SK-N-SH treated with all-trans-retinoic acid at 6 μM for 48 hours (cell line): ENCODE measurements at regions not wholly inside any gene's neighbourhood (a gene's known extent, or its start where the extent isn't known, plus 50 kb on each side); places are given as distances from the start of the nearest gene placed in this dataset.

ENCODE experiments used
- ATAC-seq: fragments of 200-7000 bp; cut with Tn5 transposase; 3 replicates; pipeline ENCODE4 v1.9.1; 2020; ENCODE audit warnings: mild to moderate bottlenecking, moderate library complexity
- ARNTL ChIP-seq: fragments of 450-650 bp; formaldehyde crosslinking; IDR thresholded peaks from 2 replicates; pipeline ENCODE4 v1.5.0; 2020; ENCODE audit warnings: low read depth, mild to moderate bottlenecking, moderate library complexity, borderline replicate concordance
- BACH2 ChIP-seq: fragments of 250-450 bp; sonication (Bioruptor Pico); IDR thresholded peaks from 2 replicates; pipeline ENCODE4 v1.9.0; 2021; ENCODE audit warnings: mild to moderate bottlenecking, borderline replicate concordance
- CREB5 ChIP-seq: fragments of 250-450 bp; sonication (Bioruptor Pico); IDR thresholded peaks from 2 replicates; pipeline ENCODE4 v1.5.1; 2020; ENCODE audit warnings: low read depth, mild to moderate bottlenecking, moderate library complexity
- CSDC2 ChIP-seq: fragments of 250-450 bp; sonication (Bioruptor Pico); IDR thresholded peaks from 2 replicates; pipeline ENCODE4 v1.5.0; 2020; ENCODE audit warnings: mild to moderate bottlenecking, moderate library complexity
- CSRNP3 ChIP-seq: fragments of 250-450 bp; sonication (Bioruptor Pico); IDR thresholded peaks from 2 replicates; pipeline ENCODE4 v1.5.1; 2021; ENCODE audit warnings: mild to moderate bottlenecking, moderate library complexity
- ESRRG ChIP-seq: fragments of 250-450 bp; sonication (Bioruptor Pico); IDR thresholded peaks from 2 replicates; pipeline ENCODE4 v1.6.1; 2021; ENCODE audit warnings: mild to moderate bottlenecking
- GLIS3 ChIP-seq: fragments of 250-450 bp; sonication (Bioruptor Pico); IDR thresholded peaks from 2 replicates; pipeline ENCODE4 v1.5.0; 2020; ENCODE audit warnings: mild to moderate bottlenecking, moderate library complexity
- ISL1 ChIP-seq: fragments of 250-450 bp; sonication (Bioruptor Pico); IDR thresholded peaks from 2 replicates; pipeline ENCODE4 v2.1.2; 2022; ENCODE audit warnings: mild to moderate bottlenecking, moderate library complexity
- OSR1 ChIP-seq: fragments of 250-450 bp; sonication (Bioruptor Pico); IDR thresholded peaks from 2 replicates; pipeline ENCODE4 v1.8.0; 2022; ENCODE audit warnings: moderate library complexity, mild to moderate bottlenecking, inconsistent platforms
- POU6F1 ChIP-seq: fragments of 250-450 bp; sonication (Bioruptor Pico); IDR thresholded peaks from 2 replicates; pipeline ENCODE4 v1.8.0; 2021; ENCODE audit warnings: low read depth, mild to moderate bottlenecking, moderate library complexity, borderline replicate concordance
- PPARA ChIP-seq: fragments of 250-450 bp; sonication (Bioruptor Pico); IDR thresholded peaks from 2 replicates; pipeline ENCODE4 v1.5.0; 2020; ENCODE audit warnings: mild to moderate bottlenecking, borderline replicate concordance
- SNAI2 ChIP-seq: fragments of 250-450 bp; sonication (Bioruptor Pico); IDR thresholded peaks from 2 replicates; pipeline ENCODE4 v1.5.0; 2020; ENCODE audit warnings: mild to moderate bottlenecking, moderate library complexity
- TCF4 ChIP-seq: fragments of 250-450 bp; sonication (Bioruptor Pico); IDR thresholded peaks from 2 replicates; pipeline ENCODE4 v1.8.0; 2021; ENCODE audit warnings: mild to moderate bottlenecking, moderate library complexity, borderline replicate concordance
- TOX ChIP-seq: fragments of 250-450 bp; sonication (Bioruptor Pico); IDR thresholded peaks from 2 replicates; pipeline ENCODE4 v1.8.0; 2021; ENCODE audit warnings: mild to moderate bottlenecking, moderate library complexity, borderline replicate concordance
- ZC3H10 ChIP-seq: fragments of 250-450 bp; sonication (Bioruptor Pico); IDR thresholded peaks from 2 replicates; pipeline ENCODE4 v1.5.1; 2021; ENCODE audit warnings: mild to moderate bottlenecking, moderate library complexity
- ZFP3 ChIP-seq: fragments of 250-450 bp; sonication (Bioruptor Pico); IDR thresholded peaks from 2 replicates; pipeline ENCODE4 v1.5.0; 2020; ENCODE audit warnings: mild to moderate bottlenecking, moderate library complexity
- ZFP30 ChIP-seq: fragments of 450-650 bp; formaldehyde crosslinking; IDR thresholded peaks from 2 replicates; pipeline ENCODE4 v1.5.0; 2022; ENCODE audit warnings: mild to moderate bottlenecking, moderate library complexity
- ZNF565 ChIP-seq: fragments of 450-650 bp; formaldehyde crosslinking; conservative IDR thresholded peaks from 2 replicates; pipeline ENCODE4 v1.5.0; 2020; ENCODE audit warnings: low read depth, mild to moderate bottlenecking, moderate library complexity
- ZNF8 ChIP-seq: fragments of 450-650 bp; formaldehyde crosslinking; IDR thresholded peaks from 2 replicates; pipeline ENCODE4 v1.5.0; 2020; ENCODE audit warnings: mild to moderate bottlenecking, moderate library complexity
- TF ChIP-seq, protein P1 (sequence below): fragments of 250-450 bp; sonication (Bioruptor Pico); IDR thresholded peaks from 2 replicates; pipeline ENCODE4 v1.8.0; 2020; ENCODE audit warnings: mild to moderate bottlenecking, moderate library complexity, borderline replicate concordance
- TF ChIP-seq, protein P2 (sequence below): fragments of 250-450 bp; sonication (Bioruptor Pico); IDR thresholded peaks from 2 replicates; pipeline ENCODE4 v1.5.0; 2020; ENCODE audit warnings: mild to moderate bottlenecking, moderate library complexity

- ATAC-seq = no peak
Measured at GRCh38 chr10:37479469-37479868, 354.1 kb downstream of the ANKRD30A start.

DNA sequence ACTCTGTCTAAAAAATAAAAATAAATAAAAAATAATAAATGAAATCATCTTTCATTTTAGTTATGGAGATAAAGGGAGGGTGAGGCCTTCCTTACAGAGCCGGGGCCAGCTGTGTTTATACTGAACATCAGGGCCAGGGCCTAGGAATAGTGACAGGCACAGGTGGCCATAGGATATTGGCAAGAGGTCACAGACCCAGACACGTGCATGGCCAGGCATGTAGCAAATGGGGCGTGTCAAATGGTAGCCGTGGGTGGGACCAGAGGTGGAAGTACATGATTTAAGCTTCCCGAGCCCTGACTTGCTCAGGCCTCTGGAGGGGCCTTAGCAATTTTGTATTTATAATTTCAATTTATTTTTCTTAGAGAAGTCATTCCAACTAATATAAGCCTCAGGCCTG lies 353.0 kb downstream of the ANKRD30A start:
- ATAC-seq = no peak
- TF ChIP-seq BACH2 (CRISPR knock-in tag) (no peak), TOX (no peak), CSRNP3 (CRISPR knock-in tag) (no peak), PPARA (CRISPR knock-in tag) (no peak), ZFP3 (no peak), CSDC2 (CRISPR knock-in tag) (no peak), CREB5 (no peak), POU6F1 (CRISPR knock-in tag) (no peak), ARNTL (CRISPR knock-in tag) (no peak), ESRRG (CRISPR knock-in tag) (no peak)
- TF ChIP-seq, protein P1, sequence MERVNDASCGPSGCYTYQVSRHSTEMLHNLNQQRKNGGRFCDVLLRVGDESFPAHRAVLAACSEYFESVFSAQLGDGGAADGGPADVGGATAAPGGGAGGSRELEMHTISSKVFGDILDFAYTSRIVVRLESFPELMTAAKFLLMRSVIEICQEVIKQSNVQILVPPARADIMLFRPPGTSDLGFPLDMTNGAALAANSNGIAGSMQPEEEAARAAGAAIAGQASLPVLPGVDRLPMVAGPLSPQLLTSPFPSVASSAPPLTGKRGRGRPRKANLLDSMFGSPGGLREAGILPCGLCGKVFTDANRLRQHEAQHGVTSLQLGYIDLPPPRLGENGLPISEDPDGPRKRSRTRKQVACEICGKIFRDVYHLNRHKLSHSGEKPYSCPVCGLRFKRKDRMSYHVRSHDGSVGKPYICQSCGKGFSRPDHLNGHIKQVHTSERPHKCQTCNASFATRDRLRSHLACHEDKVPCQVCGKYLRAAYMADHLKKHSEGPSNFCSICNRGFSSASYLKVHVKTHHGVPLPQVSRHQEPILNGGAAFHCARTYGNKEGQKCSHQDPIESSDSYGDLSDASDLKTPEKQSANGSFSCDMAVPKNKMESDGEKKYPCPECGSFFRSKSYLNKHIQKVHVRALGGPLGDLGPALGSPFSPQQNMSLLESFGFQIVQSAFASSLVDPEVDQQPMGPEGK (CRISPR knock-in tag) = no peak

More at GRCh38 chr10:37479469-37479868, 354.1 kb downstream of the ANKRD30A start:
- TF ChIP-seq CSRNP3 (CRISPR knock-in tag) (no peak), ISL1 (CRISPR knock-in tag) (no peak), OSR1 (no peak), ESRRG (CRISPR knock-in tag) (no peak), TOX (no peak), PPARA (CRISPR knock-in tag) (no peak), ZNF565 (CRISPR knock-in tag) (no peak)
- TF ChIP-seq, protein P2, sequence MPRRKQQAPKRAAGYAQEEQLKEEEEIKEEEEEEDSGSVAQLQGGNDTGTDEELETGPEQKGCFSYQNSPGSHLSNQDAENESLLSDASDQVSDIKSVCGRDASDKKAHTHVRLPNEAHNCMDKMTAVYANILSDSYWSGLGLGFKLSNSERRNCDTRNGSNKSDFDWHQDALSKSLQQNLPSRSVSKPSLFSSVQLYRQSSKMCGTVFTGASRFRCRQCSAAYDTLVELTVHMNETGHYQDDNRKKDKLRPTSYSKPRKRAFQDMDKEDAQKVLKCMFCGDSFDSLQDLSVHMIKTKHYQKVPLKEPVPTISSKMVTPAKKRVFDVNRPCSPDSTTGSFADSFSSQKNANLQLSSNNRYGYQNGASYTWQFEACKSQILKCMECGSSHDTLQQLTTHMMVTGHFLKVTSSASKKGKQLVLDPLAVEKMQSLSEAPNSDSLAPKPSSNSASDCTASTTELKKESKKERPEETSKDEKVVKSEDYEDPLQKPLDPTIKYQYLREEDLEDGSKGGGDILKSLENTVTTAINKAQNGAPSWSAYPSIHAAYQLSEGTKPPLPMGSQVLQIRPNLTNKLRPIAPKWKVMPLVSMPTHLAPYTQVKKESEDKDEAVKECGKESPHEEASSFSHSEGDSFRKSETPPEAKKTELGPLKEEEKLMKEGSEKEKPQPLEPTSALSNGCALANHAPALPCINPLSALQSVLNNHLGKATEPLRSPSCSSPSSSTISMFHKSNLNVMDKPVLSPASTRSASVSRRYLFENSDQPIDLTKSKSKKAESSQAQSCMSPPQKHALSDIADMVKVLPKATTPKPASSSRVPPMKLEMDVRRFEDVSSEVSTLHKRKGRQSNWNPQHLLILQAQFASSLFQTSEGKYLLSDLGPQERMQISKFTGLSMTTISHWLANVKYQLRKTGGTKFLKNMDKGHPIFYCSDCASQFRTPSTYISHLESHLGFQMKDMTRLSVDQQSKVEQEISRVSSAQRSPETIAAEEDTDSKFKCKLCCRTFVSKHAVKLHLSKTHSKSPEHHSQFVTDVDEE (CRISPR knock-in tag) = no peak

GRCh38 chr10:37476285-37476684 lies 350.9 kb downstream of the ANKRD30A start:
- no peak for ATAC-seq
- no peak for TF ChIP-seq CSDC2 (CRISPR knock-in tag)
- no peak for TF ChIP-seq TCF4 (CRISPR knock-in tag)
- TF ChIP-seq ISL1 (CRISPR knock-in tag) = no peak
- no peak for TF ChIP-seq ZNF8
- TF ChIP-seq ZNF565 (CRISPR knock-in tag) = no peak
- TF ChIP-seq CSRNP3 (CRISPR knock-in tag) = no peak
- TF ChIP-seq ZFP30 (CRISPR knock-in tag) = no peak
- no peak for TF ChIP-seq GLIS3
- TF ChIP-seq TOX = no peak
- TF ChIP-seq CREB5 = no peak
- no peak for TF ChIP-seq ESRRG (CRISPR knock-in tag)
- TF ChIP-seq OSR1 = no peak
- no peak for TF ChIP-seq SNAI2 (CRISPR knock-in tag)
- no peak for TF ChIP-seq ZC3H10
